ENCODE measurements at regions not wholly inside any gene's neighbourhood (a gene's known extent, or its start where the extent isn't known, plus 50 kb on each side); places are given as distances from the start of the nearest gene placed in this dataset.

DNA sequence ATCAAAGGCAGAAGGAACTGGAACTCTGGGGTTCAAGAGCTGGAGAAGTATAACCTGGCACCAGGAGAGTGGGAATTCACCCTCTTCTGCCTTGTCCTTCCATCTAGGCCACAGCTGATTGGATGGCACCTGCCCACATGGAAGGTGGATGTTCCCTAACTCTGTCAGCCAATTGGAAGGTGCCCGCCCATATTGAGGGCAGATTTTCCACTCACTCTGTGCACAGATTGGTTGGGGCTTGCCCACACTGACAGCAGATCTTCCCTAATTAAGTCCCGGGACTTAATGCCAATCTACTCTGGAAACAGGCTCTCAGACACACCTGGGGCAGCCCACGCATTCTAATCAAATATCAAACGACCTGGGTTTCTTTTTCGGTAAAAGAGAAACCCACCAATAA lies 1142.3 kb upstream of the CELF2 start:
- H3K27ac ChIP-seq (ENCODE audit: low read depth, low read length), result no peak overlapping the region
- no peaks in the 10 kb centered on the region for H3K9me3 ChIP-seq (ENCODE audit: insufficient read depth, low read length)
- H3K9ac ChIP-seq (ENCODE audit: low read length), result no peak overlapping the region
- no peak overlapping the region for H2AFZ ChIP-seq (ENCODE audit: low read depth, low read length, severe bottlenecking)
- no peaks in the 10 kb centered on the region; the same call in 1 of the 2 replicates for H4K20me1 ChIP-seq (ENCODE audit: low read depth, low read length)
- H3K4me2 ChIP-seq (ENCODE audit: low read depth, low read length, poor library complexity, severe bottlenecking), result no peak overlapping the region
- no peak overlapping the region for H3K4me3 ChIP-seq (ENCODE audit: insufficient read depth, low read length, poor library complexity, severe bottlenecking)
- H3K79me2 ChIP-seq (ENCODE audit: insufficient read depth, low read length), result no peaks in the 10 kb centered on the region
- no peaks in the 10 kb centered on the region for H3K9me2 ChIP-seq (replicated peaks; ENCODE audit: insufficient read depth, low read length)
- TF ChIP-seq, protein P1, sequence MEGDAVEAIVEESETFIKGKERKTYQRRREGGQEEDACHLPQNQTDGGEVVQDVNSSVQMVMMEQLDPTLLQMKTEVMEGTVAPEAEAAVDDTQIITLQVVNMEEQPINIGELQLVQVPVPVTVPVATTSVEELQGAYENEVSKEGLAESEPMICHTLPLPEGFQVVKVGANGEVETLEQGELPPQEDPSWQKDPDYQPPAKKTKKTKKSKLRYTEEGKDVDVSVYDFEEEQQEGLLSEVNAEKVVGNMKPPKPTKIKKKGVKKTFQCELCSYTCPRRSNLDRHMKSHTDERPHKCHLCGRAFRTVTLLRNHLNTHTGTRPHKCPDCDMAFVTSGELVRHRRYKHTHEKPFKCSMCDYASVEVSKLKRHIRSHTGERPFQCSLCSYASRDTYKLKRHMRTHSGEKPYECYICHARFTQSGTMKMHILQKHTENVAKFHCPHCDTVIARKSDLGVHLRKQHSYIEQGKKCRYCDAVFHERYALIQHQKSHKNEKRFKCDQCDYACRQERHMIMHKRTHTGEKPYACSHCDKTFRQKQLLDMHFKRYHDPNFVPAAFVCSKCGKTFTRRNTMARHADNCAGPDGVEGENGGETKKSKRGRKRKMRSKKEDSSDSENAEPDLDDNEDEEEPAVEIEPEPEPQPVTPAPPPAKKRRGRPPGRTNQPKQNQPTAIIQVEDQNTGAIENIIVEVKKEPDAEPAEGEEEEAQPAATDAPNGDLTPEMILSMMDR (IDR thresholded peaks at IDR 0.05; ENCODE audit: insufficient read depth, low read length, poor library complexity, severe bottlenecking), result no peak
- no peak for TF ChIP-seq EZH2phosphoT487 (conservative IDR thresholded peaks at IDR 0.05; ENCODE audit: low read length)
- H3K27me3 ChIP-seq (ENCODE audit: low read length), result no peaks in the 10 kb centered on the region
- H3F3A ChIP-seq (ENCODE audit: insufficient read depth), result no peaks in the 10 kb centered on the region
- no peaks in the 10 kb centered on the region for H3K36me3 ChIP-seq (ENCODE audit: low read length)

DNA sequence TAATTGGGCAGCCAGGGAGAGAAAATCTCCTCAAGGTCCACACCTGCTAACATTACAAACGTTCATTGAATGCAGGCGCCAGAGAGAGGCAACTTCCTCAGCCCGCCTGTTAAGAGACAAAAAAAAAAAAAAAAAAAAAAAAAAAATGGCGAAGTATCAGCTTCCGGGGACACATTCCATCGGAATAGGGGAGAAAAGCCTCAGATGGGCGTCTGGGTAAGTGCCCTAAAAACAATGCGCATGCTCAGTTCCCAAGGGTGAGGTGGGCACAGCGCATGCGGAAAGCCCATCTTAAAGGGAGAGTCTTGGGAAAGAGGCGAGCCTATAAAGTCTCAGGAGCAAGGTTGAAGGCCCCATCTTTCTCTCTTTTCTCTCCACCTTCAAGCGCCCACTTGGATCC lies 1139.7 kb upstream of the CELF2 start:
- Histone ChIP-seq H2AFZ (ENCODE audit: low read depth, low read length, severe bottlenecking) (no peak overlapping the region), H3F3A (ENCODE audit: insufficient read depth) (no peaks in the 10 kb centered on the region), H3K79me2 (ENCODE audit: insufficient read depth, low read length) (no peaks in the 10 kb centered on the region), H4K20me1 (ENCODE audit: low read depth, low read length) (no peaks in the 10 kb centered on the region; the same call in 1 of the 2 replicates), H3K4me2 (ENCODE audit: low read depth, low read length, poor library complexity, severe bottlenecking) (no peak overlapping the region), H3K36me3 (ENCODE audit: low read length) (no peaks in the 10 kb centered on the region), H3K27ac (ENCODE audit: low read depth, low read length) (no peak overlapping the region), H3K9me3 (ENCODE audit: insufficient read depth, low read length) (no peaks in the 10 kb centered on the region), H3K4me3 (ENCODE audit: insufficient read depth, low read length, poor library complexity, severe bottlenecking) (no peak overlapping the region), H3K9me2 (replicated peaks; ENCODE audit: insufficient read depth, low read length) (no peaks in the 10 kb centered on the region), H3K9ac (ENCODE audit: low read length) (no peak overlapping the region), H3K27me3 (ENCODE audit: low read length) (no peaks in the 10 kb centered on the region)
- TF ChIP-seq EZH2phosphoT487 (conservative IDR thresholded peaks at IDR 0.05; ENCODE audit: low read length), result no peak
- TF ChIP-seq, protein P1 (IDR thresholded peaks at IDR 0.05; ENCODE audit: insufficient read depth, low read length, poor library complexity, severe bottlenecking), result no peak

DNA sequence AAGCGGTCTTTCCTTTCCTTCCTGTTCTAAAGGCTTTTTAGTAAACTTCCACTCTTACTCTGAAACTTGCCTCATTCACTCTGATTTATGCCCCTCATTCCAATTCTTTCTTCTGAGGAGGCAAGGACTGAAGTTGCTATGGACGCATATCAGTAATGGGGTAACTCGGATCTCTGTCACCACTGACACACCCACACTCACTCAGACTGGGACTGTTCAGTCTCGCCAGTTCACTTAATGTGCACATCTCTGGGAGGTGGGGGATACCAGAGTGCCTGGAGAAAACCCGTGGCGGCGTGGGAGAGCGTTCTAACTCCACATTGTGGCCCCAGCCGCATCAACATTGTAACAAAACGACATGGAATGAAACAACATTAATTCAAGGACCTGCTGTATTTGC lies 1139.3 kb upstream of the CELF2 start:
- Histone ChIP-seq H3K4me2 (ENCODE audit: low read depth, low read length, poor library complexity, severe bottlenecking) (no peak overlapping the region), H3K9ac (ENCODE audit: low read length) (no peak overlapping the region), H2AFZ (ENCODE audit: low read depth, low read length, severe bottlenecking) (no peak overlapping the region), H3K4me3 (ENCODE audit: insufficient read depth, low read length, poor library complexity, severe bottlenecking) (no peak overlapping the region), H3K36me3 (ENCODE audit: low read length) (no peaks in the 10 kb centered on the region), H3K9me3 (ENCODE audit: insufficient read depth, low read length) (no peaks in the 10 kb centered on the region), H3K9me2 (replicated peaks; ENCODE audit: insufficient read depth, low read length) (no peaks in the 10 kb centered on the region), H3K79me2 (ENCODE audit: insufficient read depth, low read length) (no peaks in the 10 kb centered on the region), H3K27me3 (ENCODE audit: low read length) (no peaks in the 10 kb centered on the region), H4K20me1 (ENCODE audit: low read depth, low read length) (no peaks in the 10 kb centered on the region; the same call in 1 of the 2 replicates), H3F3A (ENCODE audit: insufficient read depth) (no peaks in the 10 kb centered on the region), H3K27ac (ENCODE audit: low read depth, low read length) (no peak overlapping the region)
- TF ChIP-seq EZH2phosphoT487 (conservative IDR thresholded peaks at IDR 0.05; ENCODE audit: low read length), result no peak
- TF ChIP-seq, protein P1 (IDR thresholded peaks at IDR 0.05; ENCODE audit: insufficient read depth, low read length, poor library complexity, severe bottlenecking), result no peak
